Epidermal melanocyte (primary cell): ENCODE measurements at regions not wholly inside any gene's neighbourhood (a gene's known extent, or its start where the extent isn't known, plus 50 kb on each side); places are given as distances from the start of the nearest gene placed in this dataset.
"Not testable (repeated sequence)": the region's sequence is repeated elsewhere in the genome, so short reads cannot be mapped to it uniquely, and the experiment has no call there.

Source experiments
- DNase-seq: peaks from one replicate; pipeline ENCODE4 v3.0.0; 2011; ENCODE audit warnings: low spot score; ENCODE audit not compliant: insufficient read length

GRCh38 chrX:74251006-74251930 lies 52.7 kb upstream of the ZCCHC13 start:
- no peak for DNase-seq

- no peak for DNase-seq
These were observed 53.4 kb upstream of the ZCCHC13 start for GRCh38 chrX:74250574-74250973.

- no peak for DNase-seq
These were observed 54.0 kb upstream of the ZCCHC13 start for GRCh38 chrX:74249963-74250362.

- DNase-seq = no peak
These were observed 55.1 kb upstream of the ZCCHC13 start for GRCh38 chrX:74248889-74249288.

GRCh38 chrX:74246524-74246923 lies 57.5 kb upstream of the ZCCHC13 start:
- no peak for DNase-seq

GRCh38 chrX:74242484-74243138 lies 61.4 kb upstream of the ZCCHC13 start:
- no peak for DNase-seq

- DNase-seq = no peak
These were observed 61.9 kb upstream of the ZCCHC13 start for GRCh38 chrX:74242050-74242449.

- DNase-seq = no peak
These were observed 65.2 kb upstream of the ZCCHC13 start for GRCh38 chrX:74238771-74239170.

GRCh38 chrX:74234818-74235217 lies 69.2 kb upstream of the ZCCHC13 start:
- no peak for DNase-seq

GRCh38 chrX:74232859-74233258 lies 71.1 kb upstream of the ZCCHC13 start:
- no peak for DNase-seq

- no peak for DNase-seq
These were observed 72.4 kb upstream of the ZCCHC13 start for GRCh38 chrX:74231625-74232024.

- no peak for DNase-seq
These were observed 73.9 kb upstream of the ZCCHC13 start for GRCh38 chrX:74230094-74230493.

GRCh38 chrX:74225111-74225510 lies 78.9 kb upstream of the ZCCHC13 start:
- DNase-seq = no peak

GRCh38 chrX:74220277-74220676 lies 83.7 kb upstream of the ZCCHC13 start:
- DNase-seq = no peak

GRCh38 chrX:74218895-74219294 lies 85.1 kb upstream of the ZCCHC13 start:
- no peak for DNase-seq

GRCh38 chrX:74216421-74216820 lies 87.6 kb upstream of the ZCCHC13 start:
- DNase-seq = no peak

GRCh38 chrX:74211911-74212310 lies 92.1 kb upstream of the ZCCHC13 start:
- no peak for DNase-seq

GRCh38 chrX:74207539-74207938 lies 96.4 kb upstream of the ZCCHC13 start:
- DNase-seq = no peak

GRCh38 chrX:74195605-74196004 lies 108.4 kb upstream of the ZCCHC13 start:
- DNase-seq = no peak

GRCh38 chrX:74195120-74195519 lies 108.9 kb upstream of the ZCCHC13 start:
- no peak for DNase-seq

GRCh38 chrX:74187211-74187610 lies 116.8 kb upstream of the ZCCHC13 start:
- no peak for DNase-seq

- not testable (repeated sequence) for DNase-seq
These were observed 120.9 kb upstream of the ZCCHC13 start for GRCh38 chrX:74183047-74183446.

- DNase-seq = not testable (repeated sequence)
These were observed 122.0 kb upstream of the ZCCHC13 start for GRCh38 chrX:74181976-74182375.
